ENCODE measurements at regions not wholly inside any gene's neighbourhood (a gene's known extent, or its start where the extent isn't known, plus 50 kb on each side); places are given as distances from the start of the nearest gene placed in this dataset.
"Not testable (repeated sequence)": the region's sequence is repeated elsewhere in the genome, so short reads cannot be mapped to it uniquely, and the experiment has no call there.

DNA sequence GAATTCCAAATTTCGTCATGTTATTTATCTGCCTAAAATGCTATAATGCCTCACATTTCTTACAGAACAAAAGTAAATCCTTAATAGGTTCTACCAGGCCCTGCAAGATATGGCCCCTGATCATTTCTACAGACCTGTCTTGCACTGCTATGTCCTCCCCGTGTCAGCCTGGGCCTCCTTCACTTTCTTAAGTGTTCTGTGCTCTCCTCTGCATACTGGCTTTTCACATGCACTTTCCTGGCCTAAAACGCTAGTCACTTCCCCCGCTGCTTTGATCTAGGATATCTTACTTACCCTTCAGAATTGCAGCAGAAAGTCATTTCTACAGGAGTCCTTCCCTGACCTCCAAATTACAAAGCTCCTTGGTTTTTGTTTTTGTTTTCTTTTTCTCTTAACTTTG, 551.3 kb downstream of the NSUN3 start:
- no peak for DNase-seq

DNA sequence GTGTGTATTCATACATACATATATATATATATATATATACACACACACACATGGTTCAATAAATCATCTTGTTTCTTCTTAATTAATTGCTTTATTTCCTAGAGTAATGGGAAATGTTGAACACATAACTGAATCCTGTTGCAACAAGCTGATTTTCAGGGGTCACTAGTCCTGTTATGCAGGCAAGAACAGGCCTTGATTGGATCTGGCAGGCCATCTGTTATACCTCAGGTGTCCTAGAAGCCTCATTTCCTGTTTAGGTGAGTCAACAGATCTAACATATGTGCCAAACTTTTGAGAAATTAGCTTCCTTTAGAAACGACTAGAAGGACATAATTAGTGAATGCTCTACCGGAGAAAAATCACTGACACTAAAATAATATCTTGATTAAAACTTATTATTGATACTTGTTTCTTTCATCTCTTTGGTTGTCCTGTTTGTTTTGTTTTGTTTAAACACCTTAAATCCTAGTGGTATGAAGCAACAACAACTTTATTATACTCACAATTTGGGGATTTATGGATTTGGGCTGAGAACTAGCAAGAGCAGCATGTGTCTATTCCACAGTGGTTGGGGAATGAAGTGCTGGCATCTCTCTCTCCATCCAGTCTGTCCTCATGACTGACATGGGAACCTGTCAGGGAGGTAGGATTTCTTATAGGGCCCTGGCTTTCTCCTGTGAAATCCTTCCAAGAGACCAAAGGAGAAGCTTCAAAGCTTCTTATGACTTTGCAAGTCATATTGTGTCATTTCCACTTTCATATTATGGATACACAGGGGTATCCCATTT, 552.6 kb downstream of the NSUN3 start:
- DNase-seq: no peak

DNA sequence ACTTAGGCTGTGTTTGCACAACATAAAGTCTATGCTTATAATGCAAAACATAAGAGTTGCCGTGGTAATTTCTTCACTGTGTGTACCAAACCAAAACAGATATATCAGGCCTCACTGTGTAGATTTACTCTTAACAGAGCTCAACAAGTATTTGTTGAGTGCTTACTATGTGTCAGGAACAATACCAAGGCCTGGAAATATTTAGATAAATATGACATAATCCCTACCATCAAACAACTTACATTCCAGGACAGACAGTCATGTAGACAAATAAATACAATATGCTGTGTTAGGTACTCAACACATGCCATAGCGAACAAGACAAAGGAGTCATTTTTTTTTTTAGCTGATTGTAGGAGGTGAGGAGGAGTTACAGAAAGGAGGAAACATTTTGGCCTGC, 554.0 kb downstream of the NSUN3 start:
- no peak for DNase-seq

DNA sequence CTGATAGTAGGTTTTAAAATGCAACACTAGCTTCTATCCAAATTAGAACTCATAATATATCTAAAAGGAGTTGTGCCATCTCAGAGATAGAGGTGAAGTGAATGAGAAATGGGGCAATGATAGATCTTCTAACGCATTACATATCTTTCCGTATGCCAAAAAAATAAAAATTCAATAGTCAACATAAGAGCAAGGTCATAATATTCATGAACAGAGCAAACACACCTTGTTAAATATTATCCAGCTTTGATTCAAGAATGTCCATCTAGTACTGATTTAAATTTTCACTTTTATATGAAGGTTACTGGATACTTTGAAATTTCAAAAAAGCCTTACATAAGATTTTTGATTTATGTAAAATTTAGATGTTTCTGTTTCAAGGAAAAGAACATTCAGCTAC, 554.5 kb downstream of the NSUN3 start:
- DNase-seq: no peak

DNA sequence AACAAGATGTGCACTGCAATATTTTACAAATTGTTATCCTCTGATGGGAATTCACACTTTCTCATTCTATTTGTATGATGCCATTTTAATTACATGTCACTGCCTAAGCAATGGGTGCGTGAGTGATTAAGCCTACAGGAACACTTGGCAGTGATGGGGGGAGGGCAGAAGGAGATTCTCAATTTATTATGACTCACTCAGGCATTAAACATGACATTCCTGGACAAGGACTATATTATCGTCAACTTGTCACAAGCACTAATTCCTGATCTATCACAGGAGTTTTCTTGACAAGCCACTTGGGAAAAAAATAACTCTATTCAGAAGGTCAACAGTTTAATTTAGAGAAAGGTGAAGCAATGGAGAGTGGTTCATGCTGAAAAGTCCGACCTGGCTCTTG, 556.8 kb downstream of the NSUN3 start:
- DNase-seq: no peak

DNA sequence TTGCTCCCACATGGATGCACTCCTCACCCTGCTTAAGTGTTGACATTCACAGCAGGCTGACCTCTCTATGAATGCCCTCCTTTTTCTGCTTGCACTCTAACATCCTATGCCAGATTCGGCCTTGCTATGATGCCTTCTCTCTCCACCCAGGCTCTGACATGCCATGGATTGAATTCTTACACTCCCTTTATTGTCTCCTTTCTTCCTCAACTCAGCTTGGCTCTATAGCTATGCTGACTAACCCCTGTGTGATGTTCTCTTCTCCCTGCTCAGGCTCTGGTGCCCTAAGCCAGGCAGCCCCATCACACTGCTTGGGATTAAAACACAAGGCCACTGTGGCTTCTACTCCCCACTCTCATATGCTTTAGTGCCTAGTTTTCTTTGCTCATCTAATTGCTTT, 563.7 kb downstream of the NSUN3 start:
- DNase-seq: no peak

DNA sequence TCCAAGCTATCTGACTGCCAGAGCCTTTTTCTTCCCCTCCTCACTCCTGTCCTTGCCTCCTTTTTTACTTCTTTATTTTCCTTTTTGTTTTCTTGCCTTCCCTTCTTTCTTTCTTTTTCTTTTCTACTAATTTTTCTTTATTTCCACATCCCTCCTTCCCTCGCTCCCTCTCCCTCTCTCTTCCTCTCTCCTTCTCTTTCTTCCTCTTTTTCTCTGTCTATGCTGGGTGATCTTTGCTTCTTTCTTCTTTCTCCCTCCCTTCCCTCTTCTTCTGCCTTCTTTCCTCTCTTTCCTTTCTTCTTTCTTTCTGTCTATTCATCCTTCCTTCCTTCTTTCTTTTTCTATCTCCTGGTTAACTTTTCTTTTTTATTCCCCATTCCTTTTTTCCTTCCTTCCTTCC, 564.8 kb downstream of the NSUN3 start:
- DNase-seq: no peak

DNA sequence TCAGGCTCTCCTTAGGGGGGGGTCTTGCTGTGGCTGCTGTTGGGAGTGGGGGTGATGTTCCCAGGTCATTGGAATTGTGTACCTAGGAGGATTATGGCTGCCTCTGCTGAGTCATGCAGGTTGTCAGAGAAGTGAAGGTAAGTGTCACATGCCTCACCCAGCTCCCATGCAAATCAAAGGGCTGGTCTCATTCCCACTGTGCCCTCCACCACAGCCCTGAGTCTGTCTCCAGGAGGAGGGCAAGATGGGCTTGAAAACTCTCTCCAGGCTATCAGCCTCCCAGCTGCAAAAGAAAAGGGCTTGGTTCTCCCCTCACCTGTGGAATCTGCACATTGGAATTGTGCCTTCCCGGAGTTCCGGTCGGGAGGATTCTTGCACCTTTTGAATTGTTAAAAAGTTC, 580.5 kb downstream of the NSUN3 start:
- DNase-seq: no peak

DNA sequence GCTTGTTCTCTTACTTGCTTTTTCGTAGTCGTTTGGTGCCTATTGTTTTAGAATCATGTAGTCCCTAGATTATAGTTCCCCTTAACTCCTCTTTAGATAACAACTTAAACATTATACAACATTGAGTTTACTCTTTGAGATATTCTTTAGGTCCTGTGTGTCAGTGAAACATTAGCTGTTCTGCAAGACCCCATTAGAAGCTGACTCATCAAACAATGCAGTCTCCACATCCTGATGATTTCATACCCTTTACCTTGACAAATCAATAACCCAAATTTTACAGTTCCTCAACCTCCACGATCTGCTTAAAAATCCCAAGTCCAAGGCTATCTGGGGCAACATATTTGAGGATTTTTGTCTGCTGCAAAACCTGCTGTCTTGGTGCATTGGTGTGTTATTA, 582.9 kb downstream of the NSUN3 start:
- DNase-seq: no peak

DNA sequence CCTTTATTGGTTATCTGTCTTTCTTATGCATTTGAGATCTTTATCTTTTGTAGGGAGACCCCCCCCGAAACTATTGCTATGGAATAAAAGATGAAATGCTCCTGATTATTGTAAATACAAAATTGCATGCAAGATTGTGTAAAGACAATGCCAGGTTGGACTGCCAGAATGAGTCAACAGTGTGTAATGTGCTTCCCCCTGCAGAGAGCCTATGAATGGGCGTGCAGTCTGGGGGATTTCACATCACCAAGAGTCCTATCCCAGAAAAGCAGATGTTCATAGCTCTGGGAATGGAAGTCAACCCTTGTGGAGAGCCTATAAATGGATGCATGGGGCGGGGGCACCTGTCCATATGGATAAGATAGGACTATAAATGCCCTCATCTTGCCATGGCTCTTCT, 584.3 kb downstream of the NSUN3 start:
- no peak for DNase-seq

DNA sequence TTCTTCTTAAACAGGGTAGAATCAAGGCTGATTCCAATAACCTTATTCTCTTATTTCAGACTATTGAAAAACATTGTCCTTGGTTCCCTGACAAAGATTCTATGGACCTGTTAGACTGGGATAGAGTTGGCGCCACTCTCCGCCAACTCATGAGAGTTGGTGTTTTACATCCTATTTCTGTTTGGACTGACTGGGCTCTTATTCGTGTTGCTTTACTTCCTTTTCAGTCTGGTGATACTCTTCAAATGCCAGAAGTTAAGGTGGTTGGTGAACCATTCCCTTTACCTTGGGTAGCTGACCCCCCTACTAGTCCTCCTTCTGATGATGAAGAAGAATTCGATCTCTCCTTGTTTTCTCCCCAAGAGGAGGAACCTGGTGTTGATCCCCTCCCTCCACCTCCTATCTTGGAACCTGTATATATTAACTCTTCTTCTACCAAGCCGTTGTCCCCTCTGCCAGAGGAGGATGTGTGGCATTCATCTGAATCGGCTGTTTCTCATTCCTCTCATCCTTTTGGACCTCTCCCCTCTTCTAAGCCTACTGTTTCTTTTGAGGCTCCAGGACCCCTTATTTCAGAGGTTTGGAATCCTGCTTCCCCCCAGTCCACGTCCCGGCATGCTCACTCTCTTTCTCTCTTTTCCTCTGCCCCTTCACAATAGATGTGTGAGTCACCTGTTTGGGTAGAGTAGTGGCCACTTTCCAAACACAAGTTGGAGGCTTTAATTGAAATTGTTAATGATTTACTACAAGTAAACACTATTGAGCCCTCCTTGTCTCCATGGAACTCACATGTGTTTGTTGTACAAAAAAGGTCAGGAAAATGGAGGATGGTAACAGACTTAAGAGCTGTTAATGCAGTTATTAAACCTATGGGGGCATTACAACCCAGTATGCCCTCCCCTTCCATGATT, 585.7 kb downstream of the NSUN3 start:
- DNase-seq: not testable (repeated sequence)

DNA sequence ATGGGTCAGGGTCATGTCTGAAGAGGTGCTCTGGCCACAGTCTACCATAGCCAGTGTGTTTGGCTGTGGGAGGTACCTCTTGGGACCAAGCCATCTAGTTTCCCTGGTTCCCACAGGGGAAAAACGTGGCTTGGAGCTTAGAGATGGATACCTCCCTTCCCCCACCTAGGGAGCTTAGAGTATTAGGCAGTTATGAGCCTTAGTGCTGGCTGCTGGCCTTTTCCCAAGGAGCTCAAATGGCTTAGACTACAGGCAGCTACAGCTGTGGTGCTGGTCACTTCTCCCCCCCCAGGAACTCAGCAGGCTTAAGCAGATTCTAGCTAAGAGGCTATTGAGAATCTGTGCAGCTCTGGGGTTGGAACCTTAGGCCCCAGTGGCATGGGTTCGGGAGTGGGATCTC, 591.2 kb downstream of the NSUN3 start:
- DNase-seq: no peak

DNA sequence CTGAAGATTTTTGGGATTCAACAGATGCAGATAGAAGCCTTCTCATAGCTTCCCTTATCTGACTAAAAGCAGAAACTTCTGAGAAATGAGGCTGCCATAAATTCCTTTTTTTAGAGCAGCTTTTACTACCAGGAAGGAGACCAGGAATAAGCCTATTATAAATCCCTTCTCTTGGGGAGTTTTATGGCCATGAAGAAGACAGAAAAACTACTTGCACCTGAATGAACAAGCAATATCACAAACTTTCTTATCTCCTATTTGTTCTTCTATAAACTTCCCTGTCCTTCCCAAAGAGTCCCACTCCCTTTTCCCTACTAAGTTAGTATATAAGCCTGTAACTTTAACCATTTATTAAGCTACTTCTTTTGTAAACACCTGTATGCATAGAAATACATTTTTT, 603.1 kb downstream of the NSUN3 start:
- no peak for DNase-seq

DNA sequence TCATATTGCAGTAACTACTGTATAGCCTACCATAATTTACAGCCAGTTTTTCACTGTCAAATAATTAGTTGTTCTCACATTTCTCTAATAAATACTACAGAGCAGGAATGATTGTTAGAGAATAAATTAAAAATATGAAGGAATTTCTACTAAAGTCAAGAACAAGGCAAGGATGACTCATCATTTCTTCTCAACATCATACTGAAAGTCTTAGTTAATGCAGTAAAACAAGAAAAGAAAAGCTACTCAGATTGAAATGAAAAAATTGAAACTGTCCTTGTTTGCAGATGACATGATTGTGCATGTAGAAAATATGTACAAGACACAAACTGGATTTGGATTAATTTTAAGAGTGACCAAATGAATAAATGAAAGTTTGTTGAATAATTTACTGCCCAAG, 608.2 kb downstream of the NSUN3 start:
- no peak for DNase-seq

DNA sequence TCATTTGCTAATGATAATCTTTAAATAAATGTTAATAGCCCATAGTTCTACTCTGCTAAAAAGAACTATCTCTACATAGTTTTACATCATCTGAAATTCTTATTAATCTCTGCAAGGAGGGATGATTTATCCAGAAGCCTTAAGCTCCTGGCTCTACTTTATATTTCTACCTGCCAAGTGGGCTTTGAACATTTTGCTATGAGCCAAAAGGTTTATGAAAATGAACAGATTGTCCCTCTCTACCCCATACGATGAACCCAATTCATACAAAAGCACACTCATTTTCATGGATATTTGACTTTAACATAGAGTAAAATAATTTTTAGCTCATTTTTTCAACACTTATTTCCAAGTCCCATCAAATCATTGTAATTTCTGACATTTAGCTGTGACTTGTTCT, 611.0 kb downstream of the NSUN3 start:
- no peak for DNase-seq

DNA sequence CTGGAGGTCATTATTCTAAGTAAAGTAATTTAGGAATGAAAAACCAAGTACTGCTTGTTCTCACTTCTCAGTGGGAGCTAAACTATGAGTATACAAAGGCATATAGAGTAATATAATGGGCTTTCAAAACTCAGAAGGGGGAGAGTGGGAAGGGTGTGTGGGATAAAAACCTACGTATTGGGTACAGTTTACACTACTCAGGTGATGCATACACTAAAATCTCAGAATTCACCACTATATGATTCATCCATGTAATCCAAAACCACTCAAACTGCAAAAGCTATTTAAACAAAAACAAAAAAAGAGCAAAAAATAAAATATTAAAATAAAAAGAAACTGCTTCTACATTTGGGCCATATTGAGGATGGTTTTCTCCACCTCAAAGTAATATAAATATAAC, 623.3 kb downstream of the NSUN3 start:
- no peak for DNase-seq

DNA sequence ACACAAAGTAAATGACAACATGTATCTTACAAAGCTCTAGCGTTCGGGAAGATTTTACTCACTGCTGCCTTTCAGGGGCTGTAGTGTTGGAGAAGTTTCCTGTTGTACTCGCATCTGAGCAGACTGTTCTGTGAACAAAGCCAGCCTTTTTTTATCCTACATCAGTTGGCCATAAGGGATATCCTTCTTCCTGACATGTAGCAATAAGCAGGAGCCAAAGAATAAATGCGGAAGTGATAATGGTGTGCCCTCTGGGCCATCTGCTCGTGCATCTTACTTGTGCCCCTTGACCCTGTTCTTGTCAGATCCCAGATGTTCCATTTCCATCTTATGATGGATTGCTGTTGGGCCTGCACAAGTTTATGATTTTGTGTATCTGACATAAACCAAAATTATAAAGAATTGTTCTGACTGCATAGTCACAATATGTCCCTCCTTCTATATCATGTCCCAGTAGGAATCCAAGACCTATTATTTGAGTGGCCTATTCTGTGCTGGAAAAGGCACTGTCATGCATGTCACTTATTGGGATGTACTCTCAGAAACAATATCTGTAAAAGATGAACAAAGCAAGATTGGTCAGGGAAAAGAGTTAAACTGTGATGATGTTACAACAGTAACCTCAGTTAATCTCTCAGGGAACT, 631.3 kb downstream of the NSUN3 start:
- no peak for DNase-seq

DNA sequence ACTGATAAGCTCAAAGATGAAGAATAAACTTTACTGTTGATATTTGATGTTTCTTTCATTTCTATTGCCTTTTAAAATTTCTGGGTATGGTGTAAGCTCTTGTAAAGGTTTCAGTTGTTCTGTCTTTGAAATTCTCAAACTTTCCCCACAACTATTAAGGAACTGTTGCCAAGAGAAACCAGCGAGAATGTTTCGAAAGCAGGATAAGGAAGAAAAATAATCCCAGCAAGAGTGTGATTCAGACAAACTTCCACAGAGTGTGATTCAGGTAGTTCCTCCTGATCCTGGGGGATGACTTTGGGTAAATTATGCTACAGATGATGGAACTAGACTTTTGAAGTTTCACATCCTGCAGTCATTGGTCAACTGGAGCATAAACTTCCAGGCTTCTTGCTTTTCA, 632.0 kb downstream of the NSUN3 start:
- no peak for DNase-seq

DNA sequence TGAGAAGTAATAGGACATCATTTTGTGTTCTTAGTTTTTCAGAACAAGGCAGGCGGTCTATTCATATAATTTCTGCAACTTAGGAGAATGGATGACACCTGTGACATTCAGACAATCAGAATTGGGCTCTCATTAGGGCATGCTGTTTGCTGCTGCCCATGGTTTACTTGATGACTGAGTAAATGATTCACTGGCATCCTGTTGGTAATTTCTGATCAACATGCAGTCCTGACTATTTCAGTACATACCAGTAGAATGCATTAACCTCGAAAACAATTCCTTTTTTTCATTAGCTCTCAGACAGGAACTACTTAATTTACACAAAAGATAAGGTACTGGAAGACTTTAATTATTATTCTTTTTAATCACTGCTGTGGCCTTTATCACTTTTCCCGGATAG, 641.6 kb downstream of the NSUN3 start:
- no peak for DNase-seq

DNA sequence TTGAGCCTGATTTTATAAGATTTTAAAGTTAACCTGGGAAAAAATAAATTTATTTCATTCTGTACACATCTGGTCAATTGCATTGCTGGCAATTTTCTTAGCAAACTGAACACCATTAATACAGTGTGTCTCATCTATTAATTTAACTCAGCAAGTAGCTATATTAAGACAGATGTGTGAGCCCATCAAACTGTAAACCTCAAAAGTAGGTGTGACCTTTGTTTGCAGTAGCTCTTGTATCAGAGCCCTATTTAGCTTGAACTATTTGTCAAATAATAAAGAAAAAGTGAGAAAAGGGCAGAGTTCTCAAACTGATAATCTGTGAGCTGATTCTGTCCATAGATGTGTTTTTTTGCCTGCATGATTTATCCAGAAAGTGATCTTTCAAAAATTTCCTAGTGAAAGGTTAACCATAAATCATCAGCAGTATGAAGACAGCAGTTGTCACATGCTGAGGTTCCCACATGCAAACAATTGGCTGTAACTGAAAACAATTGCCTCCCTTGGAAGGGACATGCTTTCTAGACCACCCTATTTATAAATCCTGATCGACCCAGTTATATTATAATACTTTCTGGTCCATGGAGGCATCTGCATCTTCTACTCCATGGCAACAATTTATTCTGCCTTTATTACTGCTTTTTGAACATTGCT, 646.5 kb downstream of the NSUN3 start:
- no peak for DNase-seq

DNA sequence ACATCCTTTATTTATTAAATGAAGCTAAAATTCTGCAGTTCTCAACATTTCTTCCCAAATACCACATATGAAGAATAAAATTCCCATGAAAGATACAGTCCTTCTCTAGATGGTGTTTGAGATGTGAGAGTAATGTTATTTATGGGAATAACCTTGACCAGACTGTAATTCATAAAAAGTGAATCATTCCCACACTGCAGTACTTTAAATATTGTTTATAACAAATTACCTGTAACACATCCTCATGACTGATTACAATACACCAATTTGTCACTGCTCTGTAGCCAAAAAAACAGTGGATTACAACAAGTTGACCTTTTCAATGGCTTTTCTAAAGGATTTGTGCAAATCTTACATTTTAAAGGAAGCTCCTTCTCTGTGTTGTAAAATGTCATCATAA, 651.3 kb downstream of the NSUN3 start:
- DNase-seq: no peak

DNA sequence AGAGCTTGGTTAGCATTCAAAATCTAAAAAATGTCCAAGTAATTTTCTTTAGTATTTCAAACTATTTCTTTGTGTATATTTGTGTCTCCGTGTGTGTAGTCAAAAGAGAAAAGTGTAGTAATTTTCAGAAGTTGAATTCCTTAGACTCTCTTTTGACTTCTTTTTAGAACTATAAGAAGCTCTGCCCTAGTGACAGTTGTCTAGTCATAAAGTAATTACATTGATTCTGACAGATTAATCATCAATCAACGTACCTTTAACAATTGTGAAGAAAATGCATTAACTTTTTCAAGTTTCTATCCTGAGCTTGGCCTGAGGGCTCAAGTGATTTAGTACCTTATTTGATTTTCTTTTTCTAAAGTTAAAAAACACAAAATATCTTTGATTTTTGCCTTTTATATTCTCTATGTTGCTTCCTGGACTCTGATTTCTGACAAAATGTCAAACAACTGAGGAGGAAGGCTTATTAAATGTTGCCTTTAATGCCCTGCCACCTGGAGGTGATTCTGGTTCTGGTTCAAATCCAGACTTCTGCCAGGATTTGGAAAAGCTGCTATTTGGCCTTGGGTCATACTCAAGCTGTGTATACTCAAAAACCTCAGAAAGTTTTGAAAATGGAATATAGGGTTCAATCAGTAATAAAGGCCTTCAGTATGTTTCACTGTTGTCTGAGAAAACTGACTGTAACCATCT, 653.6 kb downstream of the NSUN3 start:
- no peak for DNase-seq

DNA sequence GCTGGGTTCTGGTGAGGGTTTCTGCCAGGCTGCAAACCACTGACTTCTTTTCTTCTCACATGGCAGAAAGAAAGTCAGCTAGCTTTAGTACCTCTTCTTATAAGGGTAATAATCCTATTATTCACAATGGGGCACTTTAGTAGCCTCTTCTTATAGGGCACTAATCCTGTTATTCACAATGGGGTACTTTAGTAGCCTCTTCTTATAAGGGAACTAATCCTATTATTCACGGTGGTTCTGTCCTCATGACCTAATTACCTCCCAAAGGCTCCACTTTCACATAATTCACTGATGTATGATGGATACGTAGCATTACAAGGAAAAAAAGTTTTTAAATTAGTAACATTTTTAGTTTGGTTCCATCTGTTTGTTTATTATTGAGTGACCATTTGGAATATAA, 671.3 kb downstream of the NSUN3 start:
- DNase-seq: no peak
